D721Med (cell line): ENCODE measurements at regions not wholly inside any gene's neighbourhood (a gene's known extent, or its start where the extent isn't known, plus 50 kb on each side); places are given as distances from the start of the nearest gene placed in this dataset.

ENCODE experiments used
- DNase-seq: peaks from one replicate; pipeline ENCODE4 v3.0.0; 2011; ENCODE audit warnings: low spot score; ENCODE audit not compliant: insufficient read length
- FAIRE-seq: peaks from 2 replicates; lab custom pipeline; 2011; peaks lifted over from hg19 to GRCh38; lab: Jason Lieb, UNC
- CTCF ChIP-seq: IDR thresholded peaks from 2 replicates; pipeline ENCODE4 v1.5.1; 2012; ENCODE audit warnings: mild to moderate bottlenecking, control low read depth; ENCODE audit not compliant: insufficient read depth; ENCODE audit errors: missing control alignments

- no peak for DNase-seq
- no peak for TF ChIP-seq CTCF
- FAIRE-seq = no peak
Measured at GRCh38 chr2:164102366-164102765, 366.6 kb upstream of the FIGN start.

GRCh38 chr2:164091673-164092072 lies 355.9 kb upstream of the FIGN start:
- no peak for DNase-seq

GRCh38 chr2:164090533-164090932 lies 354.7 kb upstream of the FIGN start:
- no peak for DNase-seq
- no peak for FAIRE-seq
- no peak for TF ChIP-seq CTCF

More at GRCh38 chr2:164091673-164092072, 355.9 kb upstream of the FIGN start:
- no peak for TF ChIP-seq CTCF
- no peak for FAIRE-seq

- DNase-seq (no peak), FAIRE-seq (no peak)
- no peak for TF ChIP-seq CTCF
Measured at GRCh38 chr2:164084066-164084465, 348.3 kb upstream of the FIGN start.

GRCh38 chr2:164080486-164080885 lies 344.7 kb upstream of the FIGN start:
- TF ChIP-seq CTCF = no peak
- DNase-seq (no peak), FAIRE-seq (no peak)

GRCh38 chr2:164079258-164079657 lies 343.4 kb upstream of the FIGN start:
- no peak for TF ChIP-seq CTCF
- FAIRE-seq = no peak
- DNase-seq = no peak

- DNase-seq = no peak
- no peak for TF ChIP-seq CTCF
Measured at GRCh38 chr2:164078421-164078820, 342.6 kb upstream of the FIGN start.

More at GRCh38 chr2:164078421-164078820, 342.6 kb upstream of the FIGN start:
- FAIRE-seq = no peak
